HG03575 (cell line): ENCODE measurements at regions not wholly inside any gene's neighbourhood (a gene's known extent, or its start where the extent isn't known, plus 50 kb on each side); places are given as distances from the start of the nearest gene placed in this dataset.
"Not testable (repeated sequence)": the region's sequence is repeated elsewhere in the genome, so short reads cannot be mapped to it uniquely, and the experiment has no call there.

Experiments used
- ATAC-seq: cut with Tn5 transposase; IDR thresholded peaks from one replicate; pipeline ENCODE4 v1.9.1; 2021; ENCODE audit not compliant: unreplicated experiment, insufficient number of reproducible peaks, low FRiP score; ENCODE audit errors: extremely low read depth

- ATAC-seq: no peak
Observed at GRCh38 chr5:82967072-82967471, 110.1 kb downstream of the TMEM167A start.

- no peak for ATAC-seq
Observed at GRCh38 chr5:82959466-82959865, 117.7 kb downstream of the TMEM167A start.

- no peak for ATAC-seq
Observed at GRCh38 chr5:82956600-82956999, 120.6 kb downstream of the TMEM167A start.

GRCh38 chr5:82952326-82952725, 124.9 kb downstream of the TMEM167A start:
- ATAC-seq: no peak

GRCh38 chr5:82944267-82944666, 132.9 kb downstream of the TMEM167A start:
- ATAC-seq: not testable (repeated sequence)

GRCh38 chr5:82942083-82942881, 134.9 kb downstream of the TMEM167A start:
- no peak for ATAC-seq

GRCh38 chr5:82938901-82939725, 138.1 kb downstream of the TMEM167A start:
- ATAC-seq: no peak

- not testable (repeated sequence) for ATAC-seq
Observed at GRCh38 chr5:82932473-82933220, 144.5 kb downstream of the TMEM167A start.

GRCh38 chr5:82931110-82931509, 146.1 kb downstream of the TMEM167A start:
- ATAC-seq: no peak

GRCh38 chr5:82925061-82925411, 152.2 kb downstream of the TMEM167A start:
- ATAC-seq: no peak

GRCh38 chr5:82924226-82925060, 152.8 kb downstream of the TMEM167A start:
- no peak for ATAC-seq

- ATAC-seq: no peak
Observed at GRCh38 chr5:82922086-82922734, 155.0 kb downstream of the TMEM167A start.

- ATAC-seq: no peak
Observed at GRCh38 chr5:82918311-82919031, 158.7 kb downstream of the TMEM167A start.

GRCh38 chr5:82917584-82917983, 159.6 kb downstream of the TMEM167A start:
- peak; percentile 57 for ATAC-seq

- ATAC-seq: no peak
Observed at GRCh38 chr5:82913971-82914370, 163.2 kb downstream of the TMEM167A start.

GRCh38 chr5:82912462-82912861, 164.7 kb downstream of the TMEM167A start:
- ATAC-seq: no peak

- ATAC-seq: no peak
Observed at GRCh38 chr5:82911910-82912309, 165.3 kb downstream of the TMEM167A start.

- ATAC-seq: no peak
Observed at GRCh38 chr5:82910905-82911304, 166.3 kb downstream of the TMEM167A start.
